ENCODE measurements at regions not wholly inside any gene's neighbourhood (a gene's known extent, or its start where the extent isn't known, plus 50 kb on each side); places are given as distances from the start of the nearest gene placed in this dataset.

GRCh38 chr3:73120710-73121109 lies 59.3 kb downstream of the EBLN2 start:
- WGBS, 2 donors: 82 to 84% methylated on average over 1 of the region's 1 CpG
- intact Hi-C loops (cut with DNase I): no loop called here

GRCh38 chr3:73121669-73122331 lies 60.3 kb downstream of the EBLN2 start:
- WGBS, 2 donors: 59 to 67% methylated on average over 2 of the region's 2 CpGs
- intact Hi-C loops (cut with DNase I): no loop called here
- no peak for DNase-seq
- Histone ChIP-seq H3K4me3 (no peak overlapping the region), H3K9me3 (no peaks in the 10 kb centered on the region), H3K4me1 (no peaks in the 10 kb centered on the region), H3K27me3 (no peaks in the 10 kb centered on the region), H3K36me3 (no peaks in the 10 kb centered on the region), H3K27ac (no peak overlapping the region)
- no peak for TF ChIP-seq POLR2AphosphoS5 (IDR thresholded peaks at IDR 0.05)
- no peak for TF ChIP-seq EP300 (IDR thresholded peaks at IDR 0.05)
- TF ChIP-seq CTCF (IDR thresholded peaks at IDR 0.05): no peak
- no peak for TF ChIP-seq POLR2A (IDR thresholded peaks at IDR 0.05)

More at GRCh38 chr3:73120710-73121109, 59.3 kb downstream of the EBLN2 start:
- no peaks in the 10 kb centered on the region for H3K27me3 ChIP-seq
- H3K27ac ChIP-seq: no peak overlapping the region
- TF ChIP-seq POLR2A (IDR thresholded peaks at IDR 0.05) (no peak), POLR2AphosphoS5 (IDR thresholded peaks at IDR 0.05) (no peak), CTCF (IDR thresholded peaks at IDR 0.05) (no peak), EP300 (IDR thresholded peaks at IDR 0.05) (no peak)
- H3K36me3 ChIP-seq: no peaks in the 10 kb centered on the region
- H3K4me1 ChIP-seq: no peaks in the 10 kb centered on the region
- no peak overlapping the region for H3K4me3 ChIP-seq
- no peaks in the 10 kb centered on the region for H3K9me3 ChIP-seq
- DNase-seq: no peak

- no peaks in the 10 kb centered on the region for H3K36me3 ChIP-seq
- intact Hi-C loops (cut with DNase I): no loop called here
- no peaks in the 10 kb centered on the region for H3K9me3 ChIP-seq
- H3K4me3 ChIP-seq: no peak overlapping the region
- no peaks in the 10 kb centered on the region for H3K4me1 ChIP-seq
- 68 to 85% methylated on average over 1 of the region's 1 CpG for WGBS, 2 donors
- no peak for DNase-seq
- no peaks in the 10 kb centered on the region for H3K27me3 ChIP-seq
- no peak overlapping the region for H3K27ac ChIP-seq
- TF ChIP-seq EP300 (IDR thresholded peaks at IDR 0.05) (no peak), POLR2AphosphoS5 (IDR thresholded peaks at IDR 0.05) (no peak), POLR2A (IDR thresholded peaks at IDR 0.05) (no peak), CTCF (IDR thresholded peaks at IDR 0.05) (no peak)
Observed at GRCh38 chr3:73134034-73134433, 72.6 kb downstream of the EBLN2 start.

GRCh38 chr3:73136941-73137340 lies 75.5 kb downstream of the EBLN2 start:
- Histone ChIP-seq H3K4me3 (no peak overlapping the region), H3K27ac (no peak overlapping the region), H3K36me3 (no peaks in the 10 kb centered on the region), H3K9me3 (no peaks in the 10 kb centered on the region), H3K27me3 (no peaks in the 10 kb centered on the region), H3K4me1 (no peaks in the 10 kb centered on the region)
- TF ChIP-seq POLR2A (IDR thresholded peaks at IDR 0.05) (no peak), EP300 (IDR thresholded peaks at IDR 0.05) (no peak), CTCF (IDR thresholded peaks at IDR 0.05) (no peak), POLR2AphosphoS5 (IDR thresholded peaks at IDR 0.05) (no peak)
- intact Hi-C loops (cut with DNase I): no loop called here
- no peak for DNase-seq
- 87 to 89% methylated on average over 6 of the region's 6 CpGs for WGBS, 2 donors
